ENCODE measurements at regions not wholly inside any gene's neighbourhood (a gene's known extent, or its start where the extent isn't known, plus 50 kb on each side); places are given as distances from the start of the nearest gene placed in this dataset.

GRCh38 chr9:86652736-86653135 lies 294.6 kb downstream of the GAS1 start:
- TF ChIP-seq CTCF (IDR thresholded peaks at IDR 0.05) (no peak), POLR2A (IDR thresholded peaks at IDR 0.05) (no peak)
